Stomach smooth muscle (tissue), 2 donors: ENCODE measurements at regions not wholly inside any gene's neighbourhood (a gene's known extent, or its start where the extent isn't known, plus 50 kb on each side); places are given as distances from the start of the nearest gene placed in this dataset.

Experiments
- H3K27ac ChIP-seq: one replicate; pipeline ENCODE4 v1.7.0; 2013; ENCODE audit warnings: mild to moderate bottlenecking, low read length, inconsistent platforms
- H3K27me3 ChIP-seq, 2 donors: one replicate each; pipeline ENCODE4 v1.7.0; 2013; ENCODE audit warnings: low read length in 2 of 2; ENCODE audit not compliant: insufficient read depth in 2 of 2, control insufficient read depth in 1 of 2
- H3K36me3 ChIP-seq, 2 donors: one replicate each; pipeline ENCODE4 v1.7.0; 2013; ENCODE audit warnings: low read length in 2 of 2; ENCODE audit not compliant: control insufficient read depth in 2 of 2, insufficient read depth in 2 of 2
- H3K4me1 ChIP-seq: one replicate; pipeline ENCODE4 v1.7.0; 2013; ENCODE audit warnings: low read length; ENCODE audit not compliant: control insufficient read depth, insufficient read depth
- H3K4me3 ChIP-seq, 2 donors: one replicate each; pipeline ENCODE4 v1.7.0; 2013; ENCODE audit warnings: low read length in 2 of 2
- H3K9ac ChIP-seq, 2 donors: one replicate each; pipeline ENCODE4 v1.7.0; 2013; ENCODE audit warnings: low read length in 2 of 2, mild to moderate bottlenecking in 1 of 2
- H3K9me3 ChIP-seq, 2 donors: one replicate each; pipeline ENCODE4 v1.7.0; 2013; ENCODE audit warnings: low read length in 2 of 2; ENCODE audit not compliant: control insufficient read depth in 2 of 2
- donor health status: healthy.
- donor health status: Pancreatic carcinoma.

DNA sequence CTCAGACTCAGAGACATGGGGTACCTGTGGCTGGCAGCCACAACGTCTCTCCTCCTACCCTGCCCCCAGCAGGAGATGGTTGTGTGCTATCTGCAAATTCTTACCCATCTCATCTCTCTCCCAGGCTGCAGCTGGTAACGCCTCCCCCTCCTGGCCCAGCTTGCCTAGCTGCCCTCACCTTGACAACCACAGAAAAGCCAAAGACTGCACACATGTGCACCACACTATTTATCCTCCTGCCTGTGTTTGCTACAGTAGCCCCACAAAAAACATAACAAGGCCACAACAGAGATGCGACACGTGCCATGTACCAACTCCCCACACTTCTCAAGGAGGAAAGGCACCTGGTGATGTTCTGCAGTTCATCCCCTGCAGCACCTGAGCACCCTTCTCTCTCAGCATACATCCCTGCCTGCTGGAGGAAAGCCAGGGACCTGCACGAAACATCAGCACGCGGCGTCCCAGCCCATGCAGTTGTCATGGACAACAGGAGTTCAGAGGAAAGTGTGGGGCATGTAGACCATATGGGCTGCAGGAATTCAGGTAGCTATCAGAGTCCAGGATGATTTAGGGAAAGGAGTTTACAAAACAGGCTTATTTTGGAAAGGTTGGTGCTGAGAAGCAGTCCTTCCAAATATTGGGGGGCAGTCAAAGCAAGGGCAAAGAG is 168.7 kb downstream of the C5orf15 start:
- no peak overlapping the region for H3K27ac ChIP-seq
- H3K4me3 ChIP-seq: no peak overlapping the region
- no peaks in the 10 kb centered on the region for H3K4me1 ChIP-seq
- peaks cover 0 to 5% of the 10 kb centered on the region in 2 donors for H3K9me3 ChIP-seq
- no peak overlapping the region for H3K9ac ChIP-seq
- peaks cover 3 to 6% of the 10 kb centered on the region in 2 donors for H3K27me3 ChIP-seq
- H3K36me3 ChIP-seq: no peaks in the 10 kb centered on the region

DNA sequence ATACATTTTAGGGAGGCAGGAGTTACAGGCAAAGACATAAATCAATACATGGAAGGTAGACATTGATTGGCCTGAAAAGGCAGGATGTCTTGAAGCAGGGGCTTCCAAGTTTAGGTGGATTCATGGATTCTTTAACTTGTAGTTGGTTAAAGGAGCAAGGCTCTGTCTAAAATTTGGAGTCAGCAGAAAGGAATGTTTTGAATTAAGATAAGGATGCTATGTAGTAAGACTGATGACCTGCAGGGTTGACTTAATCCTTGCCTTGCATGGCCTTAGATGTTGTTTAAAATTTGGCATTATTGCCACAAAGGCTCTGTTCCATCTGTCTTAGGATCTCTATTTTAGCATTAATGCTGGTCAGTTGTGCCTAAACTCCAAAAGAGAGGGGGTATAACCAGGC is 171.3 kb downstream of the C5orf15 start:
- no peak overlapping the region for H3K27ac ChIP-seq
- H3K9me3 ChIP-seq: no peaks in the 10 kb centered on the region
- H3K9ac ChIP-seq: no peak overlapping the region
- no peaks in the 10 kb centered on the region for H3K36me3 ChIP-seq
- no peaks in the 10 kb centered on the region for H3K4me1 ChIP-seq
- H3K4me3 ChIP-seq: no peak overlapping the region
- peaks cover 0 to 6% of the 10 kb centered on the region in 2 donors for H3K27me3 ChIP-seq

DNA sequence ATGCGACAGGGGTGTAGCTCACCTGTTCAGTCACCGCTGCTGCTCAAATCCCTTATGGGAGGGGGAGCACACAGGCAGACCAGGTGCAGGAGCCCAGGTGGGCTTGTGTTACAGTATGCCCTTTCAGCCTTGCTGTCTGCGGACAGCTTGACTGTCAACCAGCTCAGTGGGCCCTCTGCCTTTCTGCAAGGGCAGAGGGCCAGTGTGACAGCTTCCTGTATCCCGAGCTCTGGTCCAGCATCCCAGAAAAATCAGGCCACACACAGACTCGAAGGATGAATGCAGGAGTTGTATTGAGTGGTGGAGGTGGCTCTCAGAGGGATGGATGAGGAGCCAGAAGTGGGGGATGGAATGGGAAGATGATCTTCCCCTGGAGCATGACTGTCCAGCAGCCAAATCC is 172.2 kb downstream of the C5orf15 start:
- Histone ChIP-seq H3K27me3 (peaks cover 0 to 6% of the 10 kb centered on the region in 2 donors), H3K9me3 (no peaks in the 10 kb centered on the region), H3K4me1 (no peaks in the 10 kb centered on the region), H3K9ac (no peak overlapping the region), H3K36me3 (no peaks in the 10 kb centered on the region), H3K27ac (no peak overlapping the region), H3K4me3 (no peak overlapping the region)

DNA sequence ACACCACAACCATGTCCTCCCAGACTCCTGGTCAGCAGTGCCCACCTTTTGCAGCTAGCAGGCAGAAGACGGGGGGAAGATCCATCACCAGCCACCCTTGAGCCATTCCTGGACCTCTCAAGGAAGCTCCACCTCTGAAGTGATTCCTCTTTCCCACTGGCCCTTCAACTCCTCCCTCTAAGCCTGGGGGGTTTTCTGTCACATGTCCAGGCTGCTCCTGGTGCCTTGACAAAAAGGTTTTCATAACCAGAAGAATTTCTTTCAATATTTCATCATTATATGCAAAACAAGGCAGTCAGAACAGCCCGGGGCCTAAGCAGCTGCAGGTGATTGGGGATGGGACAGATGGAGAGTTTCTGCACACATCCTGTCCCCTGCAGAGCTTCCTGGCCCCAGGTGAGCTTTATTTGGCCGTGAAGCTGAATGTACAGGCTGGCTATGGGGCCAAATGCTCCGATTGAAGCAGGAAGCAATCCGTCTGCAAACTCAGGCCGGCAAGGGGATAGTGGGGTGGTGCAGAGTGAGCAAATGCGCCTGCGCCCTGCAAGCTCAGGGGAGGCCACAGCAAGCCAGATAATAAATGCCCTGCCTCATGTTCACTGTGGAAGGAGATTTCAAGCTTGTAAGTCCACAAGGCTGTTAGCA is 173.5 kb downstream of the C5orf15 start:
- H3K9me3 ChIP-seq: no peaks in the 10 kb centered on the region
- no peak overlapping the region for H3K9ac ChIP-seq
- peaks cover 0 to 4% of the 10 kb centered on the region in 2 donors for H3K27me3 ChIP-seq
- no peaks in the 10 kb centered on the region for H3K4me1 ChIP-seq
- no peak overlapping the region for H3K4me3 ChIP-seq
- H3K36me3 ChIP-seq: no peaks in the 10 kb centered on the region
- no peak overlapping the region for H3K27ac ChIP-seq

DNA sequence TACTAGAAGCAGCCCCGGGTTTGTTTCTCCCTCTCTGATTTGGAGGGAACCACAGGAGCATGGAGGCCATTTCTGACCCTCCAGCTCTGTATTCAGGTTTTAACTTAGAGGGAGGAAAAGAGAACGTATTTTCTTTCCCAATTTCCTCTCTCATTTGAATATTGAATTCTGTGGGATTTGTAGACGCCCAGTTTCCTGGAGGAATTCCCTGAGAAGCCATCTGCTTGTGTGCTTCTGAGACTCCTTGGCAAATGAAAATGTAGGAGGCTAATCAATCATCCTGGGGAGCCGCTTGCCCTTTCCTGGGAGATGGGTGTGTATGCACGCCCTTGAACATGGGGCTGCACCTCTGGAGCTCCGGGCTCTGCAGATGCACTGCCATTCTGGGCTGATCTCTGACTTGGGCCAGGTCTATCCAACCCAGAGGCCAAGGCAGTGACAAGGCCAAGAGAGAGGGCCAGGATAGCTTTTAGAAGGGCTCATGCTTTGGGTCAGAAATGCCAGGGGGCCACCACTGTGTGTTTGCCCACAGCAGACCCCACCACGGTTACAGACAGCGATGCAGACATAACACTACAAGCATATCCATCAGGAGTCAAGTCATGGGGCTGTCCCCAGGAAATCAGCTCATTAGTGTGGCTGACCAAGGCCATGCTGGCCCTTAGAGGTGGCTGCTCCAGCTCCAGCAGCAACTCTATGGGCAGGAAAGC is 174.5 kb downstream of the C5orf15 start:
- no peaks in the 10 kb centered on the region for H3K27me3 ChIP-seq
- H3K27ac ChIP-seq: no peak overlapping the region
- H3K9me3 ChIP-seq: no peaks in the 10 kb centered on the region
- H3K4me1 ChIP-seq: no peaks in the 10 kb centered on the region
- H3K9ac ChIP-seq: no peak overlapping the region
- no peaks in the 10 kb centered on the region for H3K36me3 ChIP-seq
- no peak overlapping the region for H3K4me3 ChIP-seq

DNA sequence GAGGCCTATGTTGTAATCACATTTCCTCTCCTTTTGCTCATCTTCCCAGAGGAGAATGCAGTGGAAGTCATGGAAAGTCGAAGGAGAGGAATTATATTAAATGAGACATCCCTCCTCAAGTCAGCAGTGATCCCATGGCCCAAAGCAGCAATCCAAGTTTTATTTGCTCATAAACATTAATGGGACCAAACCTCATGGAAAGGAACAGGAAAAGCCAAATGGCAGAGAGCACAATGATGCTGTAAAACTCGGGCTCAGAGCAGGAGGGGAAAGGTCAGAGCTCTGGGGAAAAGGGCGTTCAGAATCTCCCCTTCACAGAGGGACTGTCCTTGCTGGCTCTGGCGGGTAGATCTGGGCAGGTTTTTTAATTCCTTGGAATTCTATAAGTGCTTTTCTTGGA is 175.8 kb downstream of the C5orf15 start:
- Histone ChIP-seq H3K36me3 (no peaks in the 10 kb centered on the region), H3K27me3 (no peaks in the 10 kb centered on the region), H3K4me1 (no peaks in the 10 kb centered on the region), H3K4me3 (no peak overlapping the region), H3K9ac (no peak overlapping the region), H3K9me3 (no peaks in the 10 kb centered on the region), H3K27ac (no peak overlapping the region)

DNA sequence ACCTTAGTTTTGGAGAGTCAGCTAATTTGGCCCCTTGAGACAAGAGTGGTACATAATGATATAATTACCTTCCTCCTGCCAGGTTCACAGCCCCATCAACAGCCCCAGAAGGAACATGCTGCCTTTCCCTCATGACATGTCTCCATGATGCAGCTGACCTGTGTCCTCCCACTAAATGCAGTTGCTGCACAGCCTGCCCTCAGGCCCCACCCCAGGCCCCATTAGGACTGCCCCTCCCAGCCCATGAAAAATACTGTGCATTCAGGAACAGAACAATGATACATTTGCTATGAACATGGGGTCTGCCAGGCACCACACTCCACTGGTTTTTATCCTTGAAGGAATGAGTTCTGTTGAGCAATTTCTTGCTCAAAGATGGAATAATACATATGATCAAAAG is 176.4 kb downstream of the C5orf15 start:
- H3K4me1 ChIP-seq: no peaks in the 10 kb centered on the region
- no peak overlapping the region for H3K9ac ChIP-seq
- H3K27ac ChIP-seq: no peak overlapping the region
- H3K36me3 ChIP-seq: no peaks in the 10 kb centered on the region
- H3K4me3 ChIP-seq: no peak overlapping the region
- no peaks in the 10 kb centered on the region for H3K27me3 ChIP-seq
- H3K9me3 ChIP-seq: no peaks in the 10 kb centered on the region

DNA sequence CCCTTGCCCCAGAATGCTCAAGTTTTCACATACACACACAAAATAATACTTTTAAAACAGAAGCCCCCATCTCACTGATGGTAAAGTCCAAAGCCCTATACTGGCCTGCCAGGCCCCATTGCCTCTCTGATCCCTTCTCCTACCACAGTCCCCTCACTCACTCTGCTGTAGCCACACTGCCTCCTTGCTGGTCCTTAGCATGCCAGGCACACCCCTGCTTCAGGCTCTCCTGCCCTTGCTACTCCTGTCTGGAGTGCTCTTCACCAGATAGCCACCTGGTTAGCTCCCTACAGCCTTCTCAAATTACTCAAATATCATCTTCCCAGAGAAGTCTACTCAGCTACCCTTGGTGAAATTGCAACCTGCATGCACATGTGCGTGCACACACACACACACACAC is 177.5 kb downstream of the C5orf15 start:
- Histone ChIP-seq H3K4me3 (no peak overlapping the region), H3K27me3 (no peaks in the 10 kb centered on the region), H3K9ac (no peak overlapping the region), H3K36me3 (no peaks in the 10 kb centered on the region), H3K9me3 (no peaks in the 10 kb centered on the region), H3K4me1 (no peaks in the 10 kb centered on the region), H3K27ac (no peak overlapping the region)

DNA sequence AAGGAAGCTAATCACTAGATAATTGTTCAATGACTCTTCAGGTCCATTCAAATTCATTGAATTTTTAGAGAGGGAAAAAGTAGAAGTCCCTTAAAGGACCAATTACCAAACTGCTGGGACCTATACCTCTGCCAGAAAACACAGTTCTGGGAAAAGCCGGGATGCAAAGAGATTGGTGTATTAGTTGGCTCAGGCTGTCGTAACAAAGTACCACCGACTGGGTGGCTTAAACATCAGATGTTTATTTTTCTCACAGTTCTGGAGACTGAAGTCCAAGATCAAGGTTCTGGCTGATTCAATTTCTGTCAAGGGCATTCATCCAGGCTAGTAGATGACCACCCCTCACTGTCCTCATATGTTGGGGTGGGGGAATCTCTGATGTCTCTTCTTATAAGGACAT is 177.1 kb upstream of the FSTL4 start:
- H3K9ac ChIP-seq: no peak overlapping the region
- no peak overlapping the region for H3K27ac ChIP-seq
- no peaks in the 10 kb centered on the region for H3K4me1 ChIP-seq
- no peak overlapping the region for H3K4me3 ChIP-seq
- no peaks in the 10 kb centered on the region for H3K36me3 ChIP-seq
- no peaks in the 10 kb centered on the region for H3K9me3 ChIP-seq
- H3K27me3 ChIP-seq: no peaks in the 10 kb centered on the region

DNA sequence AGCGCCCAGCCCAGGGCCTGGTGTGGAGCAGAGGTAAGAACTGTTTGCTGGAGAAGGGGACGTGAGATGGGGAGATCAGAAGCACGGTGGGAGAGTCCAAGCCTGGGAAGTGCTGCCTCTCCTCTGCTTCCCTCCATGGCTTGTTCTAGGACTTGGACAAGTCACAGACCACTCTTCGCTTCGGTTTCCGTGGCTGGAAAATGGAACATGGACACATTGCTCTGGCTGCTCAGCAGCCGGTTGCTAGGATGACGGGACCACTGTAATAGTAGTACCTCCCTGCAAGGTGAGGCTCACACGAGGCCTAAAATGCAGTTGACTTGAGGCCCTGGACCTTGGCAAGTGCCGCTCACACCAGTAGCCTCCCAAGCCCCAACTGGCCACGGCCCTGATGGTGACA is 175.8 kb upstream of the FSTL4 start:
- no peak overlapping the region for H3K4me3 ChIP-seq
- no peak overlapping the region for H3K27ac ChIP-seq
- H3K9me3 ChIP-seq: no peaks in the 10 kb centered on the region
- H3K9ac ChIP-seq: no peak overlapping the region
- H3K4me1 ChIP-seq: no peaks in the 10 kb centered on the region
- H3K36me3 ChIP-seq: no peaks in the 10 kb centered on the region
- no peaks in the 10 kb centered on the region for H3K27me3 ChIP-seq

DNA sequence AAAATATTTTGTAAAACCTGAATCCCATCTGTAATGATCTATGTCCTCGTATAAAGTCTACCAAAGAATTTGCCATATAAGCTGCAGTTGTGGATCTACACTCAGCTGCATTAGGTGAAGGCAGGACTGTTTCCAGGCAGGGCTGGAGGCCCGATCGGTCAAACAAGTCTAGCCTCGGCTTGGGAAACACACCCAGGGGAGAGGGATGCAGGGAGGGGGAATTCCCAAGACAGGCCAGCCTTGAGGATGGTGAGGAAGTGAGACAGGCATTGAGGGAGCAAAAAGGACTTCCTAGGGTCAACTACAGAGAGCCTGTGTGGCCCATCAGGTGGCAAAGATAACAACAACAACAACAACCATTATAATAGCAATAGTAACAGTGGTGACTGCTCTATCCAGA is 174.1 kb upstream of the FSTL4 start:
- H3K4me1 ChIP-seq: no peaks in the 10 kb centered on the region
- no peaks in the 10 kb centered on the region for H3K36me3 ChIP-seq
- no peaks in the 10 kb centered on the region for H3K9me3 ChIP-seq
- H3K9ac ChIP-seq: no peak overlapping the region
- no peak overlapping the region for H3K4me3 ChIP-seq
- H3K27me3 ChIP-seq: no peaks in the 10 kb centered on the region
- no peak overlapping the region for H3K27ac ChIP-seq
